Astrocyte of the spinal cord (primary cell): ENCODE measurements at regions not wholly inside any gene's neighbourhood (a gene's known extent, or its start where the extent isn't known, plus 50 kb on each side); places are given as distances from the start of the nearest gene placed in this dataset.

Source experiments
- DNase-seq: peaks from one replicate; pipeline ENCODE4 v3.0.0; 2011; ENCODE audit warnings: low read depth, low spot score
- H3K4me3 ChIP-seq: 2 replicates; pipeline ENCODE4 v1.5.1; 2011; ENCODE audit warnings: low read depth, mild to moderate bottlenecking, low read length, moderate library complexity
- CTCF ChIP-seq: IDR thresholded peaks from 2 replicates; pipeline ENCODE4 v1.5.1; 2012; ENCODE audit warnings: low read depth, mild to moderate bottlenecking, low read length, inconsistent platforms
- in situ Hi-C: cut with HindIII; loops from 2 replicates; pipeline ENCODE4 v1.10.0; 2017; ENCODE audit warnings: low sequenced_read_pairs

GRCh38 chr4:127558489-127559407 is 74.0 kb upstream of the INTU start:
- in situ Hi-C loops, result no loop called here
- no peak for DNase-seq
- TF ChIP-seq CTCF, result no peak
- H3K4me3 ChIP-seq, result no peak overlapping the region

- no peak for TF ChIP-seq CTCF
- in situ Hi-C loops, result no loop called here
- DNase-seq, result no peak
- no peak overlapping the region for H3K4me3 ChIP-seq
Observed at GRCh38 chr4:127559981-127560380, 72.8 kb upstream of the INTU start.

DNA sequence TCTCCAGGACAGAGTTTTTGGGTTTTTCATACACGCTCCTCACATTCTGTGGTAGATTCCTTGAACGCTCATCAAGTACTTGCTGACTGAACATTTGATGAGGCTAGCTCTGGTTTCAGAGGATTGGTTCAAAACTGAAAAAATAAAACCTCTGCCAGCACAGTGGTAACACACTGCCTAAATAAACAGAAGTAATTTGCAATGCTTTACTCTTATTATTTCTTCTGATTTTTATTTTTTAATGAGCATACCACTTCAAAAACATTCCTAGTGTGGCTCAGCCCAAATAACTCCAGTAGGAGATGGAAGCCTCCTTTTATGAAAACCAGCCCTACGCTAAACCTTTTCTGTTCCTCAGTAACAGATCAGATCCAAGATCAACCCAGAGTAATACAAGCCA is 72.0 kb upstream of the INTU start:
- no peak overlapping the region for H3K4me3 ChIP-seq
- TF ChIP-seq CTCF, result no peak
- DNase-seq, result peak; percentile 12
- in situ Hi-C loops, result no loop called here

GRCh38 chr4:127574643-127575042 is 58.1 kb upstream of the INTU start:
- in situ Hi-C loops, result no loop called here
- DNase-seq, result no peak
- H3K4me3 ChIP-seq, result no peak overlapping the region
- TF ChIP-seq CTCF, result no peak

DNA sequence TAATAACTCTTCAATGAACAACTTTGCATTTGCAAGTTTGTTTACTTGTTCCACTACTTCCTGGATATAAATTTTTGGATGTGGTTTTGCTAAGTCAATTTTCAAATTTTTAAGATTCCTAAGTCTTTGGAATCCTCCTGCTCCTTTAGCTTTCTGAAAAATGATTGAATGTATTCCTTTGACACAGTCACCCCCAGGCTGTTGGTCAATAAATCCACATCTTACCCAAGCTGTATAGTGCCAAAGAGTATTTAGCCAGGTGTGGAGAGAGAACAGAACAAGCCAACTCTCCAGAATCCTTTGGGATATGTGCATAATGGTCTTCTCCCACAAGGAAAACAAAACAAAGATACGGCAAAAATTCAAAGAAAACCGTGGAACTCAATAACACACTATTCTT is 56.9 kb upstream of the INTU start:
- in situ Hi-C loops, result no loop called here
- no peak overlapping the region for H3K4me3 ChIP-seq
- no peak for DNase-seq
- TF ChIP-seq CTCF, result no peak

GRCh38 chr4:127578491-127578890 is 54.3 kb upstream of the INTU start:
- no peak overlapping the region for H3K4me3 ChIP-seq
- TF ChIP-seq CTCF, result no peak
- DNase-seq, result no peak
- in situ Hi-C loops, result no loop called here
